ENCODE measurements at regions not wholly inside any gene's neighbourhood (a gene's known extent, or its start where the extent isn't known, plus 50 kb on each side); places are given as distances from the start of the nearest gene placed in this dataset.

- no peak overlapping the region for H3K4me3 ChIP-seq (ENCODE audit: low read depth, low read length)
- TF ChIP-seq CTCF (IDR thresholded peaks at IDR 0.05; ENCODE audit: low read depth, low read length): no peak
These were observed 555.1 kb upstream of the CTNND2 start for GRCh38 chr5:12459326-12459725.

- TF ChIP-seq CTCF (IDR thresholded peaks at IDR 0.05; ENCODE audit: low read depth, low read length): no peak
- H3K4me3 ChIP-seq (ENCODE audit: low read depth, low read length): no peak overlapping the region
These were observed 514.8 kb upstream of the CTNND2 start for GRCh38 chr5:12419075-12419474.

GRCh38 chr5:12413585-12413984 is 509.3 kb upstream of the CTNND2 start:
- no peak for TF ChIP-seq CTCF (IDR thresholded peaks at IDR 0.05; ENCODE audit: low read depth, low read length)
- no peak overlapping the region for H3K4me3 ChIP-seq (ENCODE audit: low read depth, low read length)

- H3K4me3 ChIP-seq (ENCODE audit: low read depth, low read length): no peak overlapping the region
- no peak for TF ChIP-seq CTCF (IDR thresholded peaks at IDR 0.05; ENCODE audit: low read depth, low read length)
These were observed 508.8 kb upstream of the CTNND2 start for GRCh38 chr5:12413075-12413474.

GRCh38 chr5:12399868-12400267 is 495.6 kb upstream of the CTNND2 start:
- TF ChIP-seq CTCF (IDR thresholded peaks at IDR 0.05; ENCODE audit: low read depth, low read length): no peak
- H3K4me3 ChIP-seq (ENCODE audit: low read depth, low read length): no peak overlapping the region

- no peak overlapping the region for H3K4me3 ChIP-seq (ENCODE audit: low read depth, low read length)
These were observed 488.0 kb upstream of the CTNND2 start for GRCh38 chr5:12392246-12392645.

GRCh38 chr5:12385095-12385494 is 480.8 kb upstream of the CTNND2 start:
- TF ChIP-seq CTCF (IDR thresholded peaks at IDR 0.05; ENCODE audit: low read depth, low read length): no peak
- no peak overlapping the region for H3K4me3 ChIP-seq (ENCODE audit: low read depth, low read length)

More at GRCh38 chr5:12392246-12392645, 488.0 kb upstream of the CTNND2 start:
- TF ChIP-seq CTCF (IDR thresholded peaks at IDR 0.05; ENCODE audit: low read depth, low read length): no peak
